Brain microvascular endothelial cell (primary cell): ENCODE measurements at regions not wholly inside any gene's neighbourhood (a gene's known extent, or its start where the extent isn't known, plus 50 kb on each side); places are given as distances from the start of the nearest gene placed in this dataset.

ENCODE experiments used
- DNase-seq: peaks from one replicate; pipeline ENCODE4 v3.0.0-alpha.2; 2020
- H3K27ac ChIP-seq: fragments of 250-450 bp; sonication (Bioruptor Pico); 2 replicates; pipeline ENCODE4 v1.5.1; 2020; ENCODE audit warnings: mild to moderate bottlenecking, moderate library complexity
- H3K27me3 ChIP-seq: fragments of 250-450 bp; sonication (Bioruptor Pico); replicated peaks from 2 replicates; pipeline ENCODE4 v1.5.1; 2020; ENCODE audit warnings: mild to moderate bottlenecking
- H3K36me3 ChIP-seq: fragments of 250-450 bp; sonication (Bioruptor Pico); replicated peaks from 2 replicates; pipeline ENCODE4 v1.5.1; 2020; ENCODE audit warnings: mild to moderate bottlenecking
- H3K4me3 ChIP-seq: 2 replicates; pipeline ENCODE4 v1.5.1; 2011; ENCODE audit warnings: low read depth, mild to moderate bottlenecking, control low read depth, low read length, moderate library complexity
- CTCF ChIP-seq: IDR thresholded peaks from 2 replicates; pipeline ENCODE4 v1.5.1; 2011; ENCODE audit warnings: low read depth, mild to moderate bottlenecking, moderate library complexity, low read length, control low read depth, inconsistent platforms; ENCODE audit errors: missing control alignments
- in situ Hi-C: cut with HindIII; loops from 2 replicates; pipeline ENCODE4 v1.10.0; 2017; ENCODE audit warnings: low sequenced_read_pairs, low pct_ligation_motif_present

DNA sequence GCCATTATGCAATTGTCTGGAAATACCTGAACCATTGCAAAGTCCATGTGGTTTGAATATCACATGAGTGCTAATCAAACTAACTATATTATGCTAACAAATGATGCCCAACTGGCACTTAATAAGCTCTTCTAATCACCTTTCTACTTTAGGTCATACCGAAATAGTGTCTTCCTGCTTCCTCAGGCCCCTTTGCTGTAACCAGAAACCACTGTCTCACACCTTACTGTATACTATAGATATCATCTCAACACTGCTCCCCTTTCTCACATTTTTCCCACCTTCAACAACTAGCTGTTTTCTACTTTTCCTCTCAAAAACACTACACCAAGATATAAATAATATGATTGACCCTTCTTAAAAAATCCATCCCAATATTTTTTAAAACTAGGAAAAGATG, 633.9 kb downstream of the BCL11A start:
- in situ Hi-C loops = no loop called here
- Histone ChIP-seq H3K4me3 (no peak overlapping the region), H3K27ac (no peak overlapping the region), H3K27me3 (no peaks in the 10 kb centered on the region), H3K36me3 (no peaks in the 10 kb centered on the region)
- DNase-seq = no peak
- TF ChIP-seq CTCF = no peak

DNA sequence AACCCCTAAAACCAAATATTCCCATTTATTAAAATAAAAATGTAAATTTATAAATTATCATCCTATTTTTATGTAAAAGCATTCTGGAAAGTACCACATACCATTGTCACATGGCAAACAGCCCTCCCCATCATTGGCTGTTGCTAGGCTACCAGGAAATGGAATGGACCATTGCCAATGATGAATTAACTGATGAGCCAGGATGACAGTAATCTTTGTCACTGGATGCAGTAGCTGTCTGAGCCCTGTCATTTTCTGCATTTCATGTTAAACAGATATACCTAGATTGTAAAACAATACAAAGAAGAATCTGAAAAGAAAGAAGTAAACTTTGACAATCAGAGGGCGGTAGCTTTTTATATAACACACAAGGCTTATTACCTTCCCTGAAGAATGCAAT, 641.4 kb downstream of the BCL11A start:
- Histone ChIP-seq H3K27ac (no peak overlapping the region), H3K4me3 (no peak overlapping the region), H3K36me3 (no peaks in the 10 kb centered on the region), H3K27me3 (no peaks in the 10 kb centered on the region)
- in situ Hi-C loops = no loop called here
- no peak for DNase-seq
- TF ChIP-seq CTCF = no peak

GRCh38 chr2:59910166-59910565, 643.3 kb downstream of the BCL11A start:
- no peak for TF ChIP-seq CTCF
- in situ Hi-C loops = no loop called here
- H3K4me3 ChIP-seq = no peak overlapping the region

GRCh38 chr2:59909147-59909546, 644.3 kb downstream of the BCL11A start:
- in situ Hi-C loops = no loop called here
- DNase-seq = no peak

More at GRCh38 chr2:59910166-59910565, 643.3 kb downstream of the BCL11A start:
- DNase-seq = no peak
- Histone ChIP-seq H3K36me3 (no peaks in the 10 kb centered on the region), H3K27ac (no peak overlapping the region), H3K27me3 (no peaks in the 10 kb centered on the region)

GRCh38 chr2:59905731-59906130, 647.7 kb downstream of the BCL11A start:
- in situ Hi-C loops = no loop called here
- H3K27me3 ChIP-seq = no peaks in the 10 kb centered on the region
- no peaks in the 10 kb centered on the region for H3K36me3 ChIP-seq
- TF ChIP-seq CTCF = no peak
- no peak for DNase-seq
- no peak overlapping the region for H3K27ac ChIP-seq
- no peak overlapping the region for H3K4me3 ChIP-seq

More at GRCh38 chr2:59909147-59909546, 644.3 kb downstream of the BCL11A start:
- no peaks in the 10 kb centered on the region for H3K36me3 ChIP-seq
- no peaks in the 10 kb centered on the region for H3K27me3 ChIP-seq
- H3K4me3 ChIP-seq = no peak overlapping the region
- no peak overlapping the region for H3K27ac ChIP-seq
- TF ChIP-seq CTCF = no peak

- H3K27me3 ChIP-seq = no peaks in the 10 kb centered on the region
- TF ChIP-seq CTCF = no peak
- no peak overlapping the region for H3K4me3 ChIP-seq
- DNase-seq = no peak
- H3K27ac ChIP-seq = no peak overlapping the region
- in situ Hi-C loops = no loop called here
- no peaks in the 10 kb centered on the region for H3K36me3 ChIP-seq
These were observed 649.4 kb downstream of the BCL11A start for GRCh38 chr2:59903994-59904544.
